B cell (primary cell): ENCODE measurements at regions not wholly inside any gene's neighbourhood (a gene's known extent, or its start where the extent isn't known, plus 50 kb on each side); places are given as distances from the start of the nearest gene placed in this dataset.

Source experiments
- ATAC-seq: fragments of 200-7000 bp; cut with Tn5 transposase; one replicate; pipeline ENCODE4 v1.10.0; 2021; ENCODE audit warnings: low read depth, mild to moderate bottlenecking, moderate number of reproducible peaks, moderate library complexity
- CTCF ChIA-PET: fragments of 350-600 bp; sonication (Branson Sonifier 250); formaldehyde crosslinking; loops from one replicate; lab custom pipeline; 2021; ENCODE audit warnings: antibody characterized with exemption, inconsistent platforms; lab: Charles Lee
- POLR2A ChIA-PET: fragments of 350-600 bp; sonication (Branson Sonifier 250); formaldehyde crosslinking; loops from one replicate; lab custom pipeline; 2021; ENCODE audit warnings: antibody characterized with exemption; lab: Charles Lee
- DNase-seq: peaks from one replicate; pipeline ENCODE4 v3.0.0; 2013
- H2AFZ ChIP-seq: 2 replicates; pipeline ENCODE4 v1.6.1; 2012; ENCODE audit warnings: mild to moderate bottlenecking, low read depth, low read length; ENCODE audit not compliant: insufficient read depth, poor library complexity, severe bottlenecking
- H3K27ac ChIP-seq, 2 donors: 1 replicate in 1 of 2; 2 replicates in 1 of 2; pipeline ENCODE4 v1.5.1; 2012 to 2013; ENCODE audit warnings: low read length in 2 of 2, mild to moderate bottlenecking in 2 of 2, moderate library complexity in 1 of 2
- H3K27me3 ChIP-seq, 4 experiments: fragments of 200-600 bp in 1 of 4; sonication (generic) in 1 of 4; replicated peaks in 1 of 4; 1 replicate in 2 of 4; 2 replicates in 2 of 4; pipeline versions ENCODE4 v1.6.1 to v1.7.0; 2013 to 2016; ENCODE audit warnings: low read length in 3 of 4, mild to moderate bottlenecking in 2 of 4, mixed read lengths in 1 of 4, moderate library complexity in 1 of 4; ENCODE audit not compliant: insufficient read depth in 4 of 4, control insufficient read depth in 3 of 4; ENCODE audit errors: control extremely low read depth in 1 of 4
- H3K36me3 ChIP-seq, 2 experiments: replicated peaks in 1 of 2; 1 replicate in 1 of 2; 2 replicates in 1 of 2; pipeline versions ENCODE4 v1.6.1 to v1.7.1; 2013; ENCODE audit warnings: low read length in 1 of 2; ENCODE audit not compliant: insufficient read depth in 2 of 2, control insufficient read depth in 1 of 2; ENCODE audit errors: control extremely low read depth in 1 of 2, extremely low read depth in 1 of 2
- H3K4me1 ChIP-seq, 2 donors: fragments of 200-600 bp in 1 of 2; sonication (generic) in 1 of 2; 1 replicate in 1 of 2; 2 replicates in 1 of 2; pipeline versions ENCODE4 v1.5.1 to v1.6.1; 2013 to 2017; ENCODE audit warnings: low read length in 2 of 2; ENCODE audit not compliant: control insufficient read depth in 2 of 2, insufficient read depth in 2 of 2
- H3K4me2 ChIP-seq: replicated peaks from 2 replicates; pipeline ENCODE3; 2012; ENCODE audit warnings: mild to moderate bottlenecking, low read depth, low read length; ENCODE audit not compliant: poor library complexity, severe bottlenecking
- H3K4me3 ChIP-seq, 5 experiments: fragments of 200-600 bp in 1 of 5; sonication (generic) in 1 of 5; 1 replicate in 3 of 5; 2 replicates in 2 of 5; pipeline versions ENCODE4 v1.5.1 to v1.7.0; 2011 to 2016; ENCODE audit warnings: low read length in 4 of 5, mild to moderate bottlenecking in 4 of 5, low read depth in 2 of 5, control low read depth in 1 of 5, moderate library complexity in 1 of 5; ENCODE audit not compliant: insufficient read depth in 1 of 5; ENCODE audit errors: control extremely low read depth in 1 of 5, extremely low read depth in 1 of 5
- H3K79me2 ChIP-seq: fragments of 200-600 bp; sonication (generic); one replicate; pipeline ENCODE4 v1.6.0; 2016; ENCODE audit warnings: low read length; ENCODE audit not compliant: control insufficient read depth, insufficient read depth
- H3K9ac ChIP-seq: fragments of 200-600 bp; sonication (generic); 2 replicates; pipeline ENCODE4 v1.6.1; 2017; ENCODE audit warnings: mild to moderate bottlenecking, low read length, moderate library complexity
- H3K9me3 ChIP-seq, 3 donors: one replicate each; pipeline versions ENCODE4 v1.6.1 to v1.7.1; 2013; ENCODE audit warnings: low read length in 2 of 3; ENCODE audit not compliant: control insufficient read depth in 2 of 3, insufficient read depth in 1 of 3; ENCODE audit errors: control extremely low read depth in 1 of 3
- H4K20me1 ChIP-seq: 2 replicates; pipeline ENCODE4 v1.6.0; 2012; ENCODE audit warnings: mild to moderate bottlenecking, low read length; ENCODE audit not compliant: insufficient read depth, control insufficient read depth, poor library complexity, severe bottlenecking
- H3K27ac Mint-ChIP-seq: one replicate; pipeline ENCODE4 v1.8.0; 2021; ENCODE audit warnings: mixed read lengths
- H3K27me3 Mint-ChIP-seq: one replicate; pipeline ENCODE4 v1.8.0; 2021; ENCODE audit warnings: mixed read lengths
- H3K4me1 Mint-ChIP-seq: one replicate; pipeline ENCODE4 v1.8.0; 2021; ENCODE audit warnings: mixed read lengths
- H3K4me3 Mint-ChIP-seq: one replicate; pipeline ENCODE4 v1.8.0; 2021; ENCODE audit warnings: mixed read lengths
- H3K9me3 Mint-ChIP-seq: one replicate; pipeline ENCODE4 v1.8.0; 2022; ENCODE audit warnings: mixed read lengths; ENCODE audit not compliant: insufficient read depth
- EZH2 ChIP-seq: IDR thresholded peaks from 2 replicates; pipeline ENCODE4 v1.6.1; 2012; ENCODE audit warnings: borderline replicate concordance, low read depth, mild to moderate bottlenecking, moderate library complexity, low read length; ENCODE audit not compliant: insufficient read depth, poor library complexity, severe bottlenecking
- WGBS: methylation state at CpG from one replicate; pipeline ENCODE4 v1.1.5; 2013; ENCODE audit warnings: missing lambda C conversion rate; ENCODE audit not compliant: insufficient coverage; 5-methylcytosine and 5-hydroxymethylcytosine counted together
- intact Hi-C: fragments of 100-400 bp; cut with micrococcal nuclease; formaldehyde crosslinking; loops from one replicate; pipeline ENCODE4 v1.10.0; 2022
- TF ChIP-seq, protein P1 (sequence below): fragments of 200-600 bp; IDR thresholded peaks from one replicate; pipeline ENCODE4 v1.8.0; 2022; ENCODE audit warnings: antibody characterized with exemption, mild to moderate bottlenecking

DNA sequence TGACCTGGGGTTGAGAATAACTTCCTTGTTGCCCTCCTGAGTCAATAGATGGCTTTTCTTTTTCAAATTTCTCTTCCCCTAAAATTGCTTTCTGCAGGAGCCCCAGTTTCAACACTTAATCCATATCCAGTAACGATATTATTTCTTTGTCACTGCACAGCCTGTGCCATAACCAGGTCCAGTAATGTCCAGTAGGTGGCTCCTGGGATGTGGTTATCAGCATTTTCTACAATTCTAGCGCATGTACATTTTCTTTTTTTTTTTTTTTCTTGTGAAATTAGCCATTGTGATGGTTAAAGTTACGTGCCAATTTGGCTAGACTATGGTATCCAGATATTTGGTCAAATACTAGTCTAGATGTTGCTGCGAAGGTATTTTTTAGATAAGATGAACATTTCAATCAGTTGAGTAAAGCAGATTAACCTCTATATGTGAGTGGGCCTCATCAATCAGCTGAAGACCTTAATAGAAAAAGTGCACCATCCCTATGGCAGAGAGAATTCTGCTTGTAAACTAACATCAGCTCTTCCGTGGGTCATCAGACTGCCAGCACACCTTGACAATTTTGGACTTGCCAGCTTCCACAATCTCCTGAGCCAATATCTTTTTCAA is 72.9 kb upstream of the SCG2 start:
- H3K27ac Mint-ChIP-seq = no peak overlapping the region
- Histone ChIP-seq H3K27ac (no peak overlapping the region), H3K79me2 (no peaks in the 10 kb centered on the region), H3K9ac (no peak overlapping the region), H2AFZ (no peak overlapping the region), H3K4me2 (no peak overlapping the region), H4K20me1 (no peaks in the 10 kb centered on the region), H3K9me3 (no peaks in the 10 kb centered on the region), H3K36me3 (no peaks in the 10 kb centered on the region), H3K4me3 (no peak overlapping the region), H3K4me1 (no peaks in the 10 kb centered on the region), H3K27me3 (no peaks in the 10 kb centered on the region)
- DNase-seq = no peak
- H3K27me3 Mint-ChIP-seq = no peaks in the 10 kb centered on the region
- no peaks in the 10 kb centered on the region for H3K9me3 Mint-ChIP-seq
- H3K4me1 Mint-ChIP-seq = no peaks in the 10 kb centered on the region
- TF ChIP-seq EZH2 = no peak
- TF ChIP-seq, protein P1, sequence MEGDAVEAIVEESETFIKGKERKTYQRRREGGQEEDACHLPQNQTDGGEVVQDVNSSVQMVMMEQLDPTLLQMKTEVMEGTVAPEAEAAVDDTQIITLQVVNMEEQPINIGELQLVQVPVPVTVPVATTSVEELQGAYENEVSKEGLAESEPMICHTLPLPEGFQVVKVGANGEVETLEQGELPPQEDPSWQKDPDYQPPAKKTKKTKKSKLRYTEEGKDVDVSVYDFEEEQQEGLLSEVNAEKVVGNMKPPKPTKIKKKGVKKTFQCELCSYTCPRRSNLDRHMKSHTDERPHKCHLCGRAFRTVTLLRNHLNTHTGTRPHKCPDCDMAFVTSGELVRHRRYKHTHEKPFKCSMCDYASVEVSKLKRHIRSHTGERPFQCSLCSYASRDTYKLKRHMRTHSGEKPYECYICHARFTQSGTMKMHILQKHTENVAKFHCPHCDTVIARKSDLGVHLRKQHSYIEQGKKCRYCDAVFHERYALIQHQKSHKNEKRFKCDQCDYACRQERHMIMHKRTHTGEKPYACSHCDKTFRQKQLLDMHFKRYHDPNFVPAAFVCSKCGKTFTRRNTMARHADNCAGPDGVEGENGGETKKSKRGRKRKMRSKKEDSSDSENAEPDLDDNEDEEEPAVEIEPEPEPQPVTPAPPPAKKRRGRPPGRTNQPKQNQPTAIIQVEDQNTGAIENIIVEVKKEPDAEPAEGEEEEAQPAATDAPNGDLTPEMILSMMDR = no peak
- no peak overlapping the region for H3K4me3 Mint-ChIP-seq
- no CpG with 5 or more reads among the region's 5 CpGs for WGBS
- POLR2A ChIA-PET = no interaction called here
- no peak for ATAC-seq
- CTCF ChIA-PET = interaction anchor here (0.6 to 1.2 kb wide), 2 partner anchors 35 to 40 kb away, joined by 3 read pairs; no protein-coding TSS in a partner anchor
- intact Hi-C loops = no loop called here

DNA sequence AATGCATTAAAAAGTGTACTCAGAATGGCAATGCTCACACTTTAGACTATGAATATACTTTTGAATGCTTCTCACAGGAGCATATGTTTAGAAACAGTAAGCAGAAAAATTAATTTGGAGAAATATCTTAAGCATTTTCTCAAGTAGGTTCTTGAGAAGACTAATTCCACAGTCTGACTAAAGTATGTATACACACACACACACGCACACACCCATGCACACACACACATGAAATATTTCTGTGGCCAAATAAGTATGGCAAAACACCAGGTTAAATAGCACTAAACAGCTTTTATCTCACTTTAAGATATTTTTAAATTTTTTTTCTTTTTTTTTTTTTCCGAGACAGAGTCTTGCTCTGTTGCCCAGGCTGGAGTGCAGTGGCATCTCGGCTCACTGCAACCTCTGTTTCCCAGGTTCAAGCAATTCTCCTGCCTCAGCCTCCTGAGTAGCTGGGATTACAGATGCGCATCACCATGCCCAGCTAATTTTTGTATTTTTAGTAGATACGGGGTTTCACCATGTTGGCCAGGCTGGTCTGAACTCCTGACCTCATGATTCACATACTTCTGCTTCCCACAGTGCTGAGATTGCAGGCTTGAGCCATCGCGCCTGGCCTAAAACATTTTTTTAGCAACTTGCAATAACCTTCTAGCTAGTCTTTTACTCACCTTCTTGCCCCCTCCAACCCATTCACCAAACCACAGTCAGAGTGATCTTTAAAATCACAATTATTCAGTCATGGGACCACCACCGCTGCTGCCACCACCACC is 67.5 kb upstream of the SCG2 start:
- DNase-seq = no peak
- H3K27ac ChIP-seq = no peak overlapping the region
- Mint-ChIP-seq H3K27me3 (peaks cover 6% of the 10 kb centered on the region), H3K9me3 (no peaks in the 10 kb centered on the region), H3K4me1 (no peaks in the 10 kb centered on the region), H3K4me3 (no peak overlapping the region), H3K27ac (no peak overlapping the region)
- WGBS = 94% methylated on average over 5 of the region's 8 CpGs
- H3K27me3 ChIP-seq = no peaks in the 10 kb centered on the region
- no peak overlapping the region for H3K9ac ChIP-seq
- ChIA-PET CTCF (no interaction called here), POLR2A (no interaction called here)
- H2AFZ ChIP-seq = no peak overlapping the region
- H4K20me1 ChIP-seq = no peaks in the 10 kb centered on the region
- TF ChIP-seq EZH2 = no peak
- TF ChIP-seq, protein P1 = no peak
- H3K4me2 ChIP-seq = no peak overlapping the region
- H3K36me3 ChIP-seq = no peaks in the 10 kb centered on the region
- H3K79me2 ChIP-seq = no peaks in the 10 kb centered on the region
- H3K4me3 ChIP-seq = no peak overlapping the region
- intact Hi-C loops = no loop called here
- ATAC-seq = no peak
- H3K4me1 ChIP-seq = no peaks in the 10 kb centered on the region
- H3K9me3 ChIP-seq = no peaks in the 10 kb centered on the region
